PC-3 (cell line): ENCODE measurements at regions not wholly inside any gene's neighbourhood (a gene's known extent, or its start where the extent isn't known, plus 50 kb on each side); places are given as distances from the start of the nearest gene placed in this dataset.

Experiments
- EZH2 ChIP-seq: fragments of 300-600 bp; sonication (generic); IDR thresholded peaks from one replicate; pipeline ENCODE4 v1.6.1; 2017; ENCODE audit warnings: antibody characterized with exemption, mild to moderate bottlenecking, low read length; ENCODE audit not compliant: unreplicated experiment
- EZH2phosphoT487 ChIP-seq: fragments of 300-600 bp; sonication (generic); IDR thresholded peaks from 2 replicates; pipeline ENCODE4 v1.6.1; 2018; ENCODE audit warnings: mild to moderate bottlenecking, antibody characterized with exemption, low read length, borderline replicate concordance
- TF ChIP-seq, protein P1 (sequence below): fragments of 300-600 bp; sonication (generic); conservative IDR thresholded peaks from 2 replicates; pipeline ENCODE4 v1.5.1; 2017; ENCODE audit warnings: antibody characterized with exemption, low read depth, mild to moderate bottlenecking, low read length

DNA sequence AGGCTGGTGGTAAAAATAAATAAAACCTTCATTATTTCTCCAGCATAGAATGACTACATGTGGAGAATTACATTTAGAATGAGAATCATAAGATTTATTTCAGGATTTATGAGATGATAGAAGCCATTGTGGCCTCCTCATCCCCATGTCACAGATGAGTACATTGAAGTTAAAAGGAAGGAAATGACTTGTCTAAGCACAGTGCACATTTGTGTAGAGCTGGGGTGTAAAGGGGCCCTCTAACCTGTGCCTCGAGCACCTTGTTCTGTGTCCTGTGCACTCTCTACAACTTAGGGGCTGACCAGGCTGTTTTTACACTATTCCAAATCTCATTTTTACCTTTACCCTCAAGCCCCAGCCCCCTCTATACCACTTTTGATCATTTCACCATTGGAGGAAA, 179.4 kb downstream of the RHOU start:
- TF ChIP-seq, protein P1, sequence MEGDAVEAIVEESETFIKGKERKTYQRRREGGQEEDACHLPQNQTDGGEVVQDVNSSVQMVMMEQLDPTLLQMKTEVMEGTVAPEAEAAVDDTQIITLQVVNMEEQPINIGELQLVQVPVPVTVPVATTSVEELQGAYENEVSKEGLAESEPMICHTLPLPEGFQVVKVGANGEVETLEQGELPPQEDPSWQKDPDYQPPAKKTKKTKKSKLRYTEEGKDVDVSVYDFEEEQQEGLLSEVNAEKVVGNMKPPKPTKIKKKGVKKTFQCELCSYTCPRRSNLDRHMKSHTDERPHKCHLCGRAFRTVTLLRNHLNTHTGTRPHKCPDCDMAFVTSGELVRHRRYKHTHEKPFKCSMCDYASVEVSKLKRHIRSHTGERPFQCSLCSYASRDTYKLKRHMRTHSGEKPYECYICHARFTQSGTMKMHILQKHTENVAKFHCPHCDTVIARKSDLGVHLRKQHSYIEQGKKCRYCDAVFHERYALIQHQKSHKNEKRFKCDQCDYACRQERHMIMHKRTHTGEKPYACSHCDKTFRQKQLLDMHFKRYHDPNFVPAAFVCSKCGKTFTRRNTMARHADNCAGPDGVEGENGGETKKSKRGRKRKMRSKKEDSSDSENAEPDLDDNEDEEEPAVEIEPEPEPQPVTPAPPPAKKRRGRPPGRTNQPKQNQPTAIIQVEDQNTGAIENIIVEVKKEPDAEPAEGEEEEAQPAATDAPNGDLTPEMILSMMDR = no peak
- TF ChIP-seq EZH2phosphoT487 (no peak), EZH2 (no peak)
